HG03135 (cell line): ENCODE measurements at regions not wholly inside any gene's neighbourhood (a gene's known extent, or its start where the extent isn't known, plus 50 kb on each side); places are given as distances from the start of the nearest gene placed in this dataset.

Experiments used
- ATAC-seq: cut with Tn5 transposase; IDR thresholded peaks from one replicate; pipeline ENCODE4 v1.9.1; 2021; ENCODE audit warnings: mild to moderate bottlenecking, moderate library complexity; ENCODE audit not compliant: unreplicated experiment

DNA sequence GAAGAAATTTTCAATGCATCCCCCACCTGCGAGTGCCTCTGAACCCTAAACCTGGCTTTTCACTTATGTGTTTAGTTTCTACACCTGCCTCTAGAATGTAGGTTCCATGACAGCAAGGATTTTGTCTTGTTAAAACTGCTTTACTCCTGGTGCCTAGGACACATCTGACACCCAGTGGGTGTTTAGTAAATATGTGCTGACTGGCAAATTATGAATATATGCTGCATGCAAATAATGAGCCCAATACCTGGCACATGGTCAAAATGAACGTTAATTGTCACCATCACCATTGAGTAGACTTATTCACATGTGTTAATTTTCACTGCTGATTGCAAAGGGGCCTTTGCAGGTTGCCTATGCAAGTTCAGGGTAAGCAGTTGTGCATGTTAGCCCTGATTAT is 249.9 kb upstream of the WWC1 start:
- no peak for ATAC-seq

- no peak for ATAC-seq
These were observed 249.0 kb upstream of the WWC1 start for GRCh38 chr5:168042284-168043068.

- no peak for ATAC-seq
These were observed 245.3 kb upstream of the WWC1 start for GRCh38 chr5:168046163-168046562.

DNA sequence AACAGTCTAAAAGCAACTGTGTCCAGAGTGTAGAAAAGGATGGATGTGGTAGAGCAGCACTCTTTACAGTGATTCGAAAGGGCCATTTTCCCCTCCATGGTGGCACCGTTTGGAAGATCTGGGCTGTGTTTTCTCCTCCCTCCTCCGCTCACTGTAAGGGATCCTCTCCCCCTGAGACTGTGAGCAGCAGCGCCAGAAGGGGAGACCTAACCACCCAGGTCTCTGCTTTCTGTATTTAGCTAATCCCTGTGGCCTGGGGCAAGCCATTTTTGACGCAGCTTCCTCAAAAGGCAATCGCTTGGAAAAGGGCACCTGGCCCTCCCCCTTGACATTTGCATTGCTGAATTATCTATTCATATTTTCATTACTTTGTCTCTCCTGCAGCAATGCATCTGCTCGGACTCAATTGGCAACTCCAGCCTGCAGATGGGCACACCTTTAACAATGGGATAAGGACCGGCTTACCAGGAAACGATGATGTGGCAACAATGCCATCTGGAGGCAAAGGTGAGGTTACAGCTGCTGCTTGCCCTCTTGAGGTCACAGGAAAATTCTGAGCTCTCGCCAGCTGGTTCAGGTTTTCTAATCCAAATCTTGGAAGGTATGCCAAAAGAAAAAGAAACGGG is 244.3 kb upstream of the WWC1 start:
- ATAC-seq: no peak

DNA sequence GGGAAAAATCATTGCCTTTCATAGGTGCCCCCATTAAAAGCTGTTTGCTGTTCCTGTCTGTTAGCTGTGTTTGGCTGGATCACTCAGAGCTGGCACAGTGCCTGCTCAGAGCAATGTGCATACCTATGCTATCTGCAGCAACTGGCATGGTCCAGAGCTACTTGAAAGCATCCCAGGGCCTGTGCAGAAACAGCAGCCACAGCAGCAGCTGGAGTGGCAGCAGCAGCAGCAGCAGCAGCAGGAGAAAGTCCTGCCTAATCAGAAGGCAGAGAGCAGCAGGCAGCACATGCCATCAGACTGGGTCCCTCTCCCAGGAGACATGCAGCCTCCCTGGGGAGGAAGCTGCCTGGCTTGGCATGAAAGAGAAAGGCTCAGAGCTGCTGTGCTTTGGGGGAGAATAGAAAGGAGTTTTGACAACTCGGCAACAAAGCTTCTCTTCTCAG is 243.8 kb upstream of the WWC1 start:
- ATAC-seq: no peak

- no peak for ATAC-seq
These were observed 243.0 kb upstream of the WWC1 start for GRCh38 chr5:168048486-168048885.

- ATAC-seq: no peak
These were observed 238.8 kb upstream of the WWC1 start for GRCh38 chr5:168052686-168053085.

GRCh38 chr5:168054091-168054490 is 237.4 kb upstream of the WWC1 start:
- no peak for ATAC-seq

- ATAC-seq: no peak
These were observed 236.2 kb upstream of the WWC1 start for GRCh38 chr5:168055141-168055683.

DNA sequence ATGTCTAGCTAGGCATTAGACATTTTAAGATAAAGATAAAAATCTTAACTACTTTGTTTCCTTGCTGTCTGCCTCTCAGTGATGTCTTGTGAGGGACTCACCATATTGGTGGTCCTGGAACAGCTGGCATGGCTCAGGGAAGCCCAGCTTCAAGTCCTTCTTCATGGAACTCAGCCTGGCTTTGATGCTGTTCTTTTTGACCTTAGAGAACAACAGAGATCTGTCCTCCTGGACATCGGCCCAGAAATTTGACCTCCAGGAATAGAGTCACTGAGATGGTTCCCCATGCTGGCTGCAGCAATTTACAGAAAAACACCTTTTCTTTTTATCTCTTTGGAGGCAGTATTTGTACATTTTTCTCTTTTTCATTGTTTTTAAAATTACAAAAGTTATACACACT is 235.5 kb upstream of the WWC1 start:
- ATAC-seq: no peak

- no peak for ATAC-seq
These were observed 234.8 kb upstream of the WWC1 start for GRCh38 chr5:168056499-168057182.

- no peak for ATAC-seq
These were observed 233.5 kb upstream of the WWC1 start for GRCh38 chr5:168057905-168058304.

GRCh38 chr5:168059131-168059530 is 232.3 kb upstream of the WWC1 start:
- no peak for ATAC-seq

DNA sequence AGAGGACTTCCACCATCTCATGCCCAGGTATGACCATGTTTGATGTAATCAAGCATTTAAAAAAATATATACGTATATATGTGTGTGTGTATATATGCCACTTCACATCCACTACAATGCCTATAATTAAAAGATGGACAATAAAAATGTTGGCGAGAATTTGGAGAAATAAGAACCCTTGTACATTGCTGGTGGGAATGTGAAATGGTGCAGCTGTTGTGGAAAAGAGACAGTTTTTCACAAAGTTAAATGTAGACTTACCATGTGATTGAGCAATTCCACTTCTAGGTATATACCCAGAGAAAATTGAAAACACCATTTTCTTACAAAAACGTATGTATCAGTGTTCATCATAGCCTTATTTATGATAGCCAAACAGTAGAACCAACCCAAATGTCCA is 229.2 kb upstream of the WWC1 start:
- ATAC-seq: no peak

- no peak for ATAC-seq
These were observed 227.0 kb upstream of the WWC1 start for GRCh38 chr5:168064457-168064856.

DNA sequence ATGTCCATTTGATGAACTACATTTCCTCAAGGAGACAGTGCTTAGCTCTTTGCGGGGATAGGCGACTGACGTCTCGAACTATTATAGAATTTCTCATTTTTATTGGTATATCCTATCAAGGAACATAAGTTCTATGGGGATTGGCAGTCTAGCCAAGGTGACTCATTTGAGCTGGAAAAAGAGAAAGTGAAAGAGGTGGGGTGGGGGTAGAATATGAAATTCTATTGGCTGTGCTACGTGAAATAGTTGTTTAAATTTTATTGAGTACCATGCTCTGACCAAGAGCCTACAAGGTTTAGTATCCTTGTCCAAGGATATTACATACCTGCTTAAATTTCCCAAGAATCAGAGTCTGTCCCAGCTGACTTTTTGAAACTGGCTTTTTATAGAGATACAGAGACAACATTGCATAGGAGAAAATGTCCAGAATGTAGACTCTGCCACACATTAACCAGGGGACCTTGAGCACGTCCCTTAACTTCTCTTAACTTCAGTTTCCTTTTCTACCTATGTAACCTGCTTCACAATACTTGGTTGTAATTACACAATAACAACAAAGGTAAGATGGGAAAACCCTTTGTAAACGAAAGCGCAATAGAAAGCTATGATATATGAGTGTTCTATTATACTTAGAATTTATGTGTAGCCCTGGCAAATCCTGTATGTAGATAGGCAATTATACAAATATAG is 226.4 kb upstream of the WWC1 start:
- ATAC-seq: no peak

GRCh38 chr5:168066536-168067208 is 224.8 kb upstream of the WWC1 start:
- no peak for ATAC-seq

DNA sequence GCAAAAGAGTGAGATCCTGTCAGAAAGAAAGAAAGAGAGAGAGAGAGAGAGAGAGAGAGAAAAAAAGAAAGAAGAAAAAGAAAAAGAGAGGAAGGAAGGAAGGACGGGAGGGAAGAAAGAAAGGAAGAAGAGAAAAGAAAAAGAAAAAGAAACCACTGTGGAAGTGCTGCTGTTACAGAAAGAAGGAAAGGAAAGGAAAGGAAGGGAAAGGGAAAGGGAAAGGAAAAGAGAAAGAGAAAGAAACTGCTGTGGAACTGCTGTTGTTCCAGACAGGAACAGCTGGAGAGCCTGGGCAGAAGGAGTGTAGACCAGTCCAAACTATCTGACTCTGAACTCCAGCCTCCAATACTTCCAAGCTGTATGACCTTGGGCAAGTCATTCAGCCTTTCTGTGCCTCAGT is 220.7 kb upstream of the WWC1 start:
- ATAC-seq: no peak

GRCh38 chr5:168072665-168073064 is 218.8 kb upstream of the WWC1 start:
- ATAC-seq: no peak

- no peak for ATAC-seq
These were observed 218.1 kb upstream of the WWC1 start for GRCh38 chr5:168073311-168073710.
